H1 (cell line): ENCODE measurements at regions not wholly inside any gene's neighbourhood (a gene's known extent, or its start where the extent isn't known, plus 50 kb on each side); places are given as distances from the start of the nearest gene placed in this dataset.

Experiments used
- ASH2L ChIP-seq: fragments of 200-600, 300-600 bp; sonication (generic); IDR thresholded peaks from one replicate; pipeline ENCODE4 v1.7.1; 2017; ENCODE audit warnings: low read length
- CTCF ChIP-seq, 3 experiments: IDR thresholded peaks; 1 replicate in 2 of 3; 2 replicates in 1 of 3; pipeline versions ENCODE4 v1.5.1 to v1.6.1; 2011; ENCODE audit warnings: low read length in 3 of 3, mild to moderate bottlenecking in 3 of 3, inconsistent platforms in 2 of 3, low read depth in 1 of 3, moderate library complexity in 1 of 3; ENCODE audit not compliant: insufficient read depth in 1 of 3; ENCODE audit errors: control extremely low read depth in 1 of 3
- GABPA ChIP-seq: IDR thresholded peaks from 2 replicates; pipeline ENCODE4 v1.6.1; 2011; ENCODE audit warnings: mild to moderate bottlenecking, low read length, moderate library complexity, borderline replicate concordance; ENCODE audit not compliant: insufficient read depth
- MAFK ChIP-seq: IDR thresholded peaks from 2 replicates; pipeline ENCODE4 v1.6.1; 2012; ENCODE audit warnings: low read depth, mild to moderate bottlenecking, improper control_type of control experiment, low read length
- POLR2A ChIP-seq, 2 experiments: IDR thresholded peaks; 1 replicate in 1 of 2; 2 replicates in 1 of 2; pipeline ENCODE4 v1.6.1; 2011; ENCODE audit warnings: low read depth in 2 of 2, low read length in 2 of 2, mild to moderate bottlenecking in 2 of 2; ENCODE audit errors: control extremely low read depth in 1 of 2
- RFX5 ChIP-seq: IDR thresholded peaks from 2 replicates; pipeline ENCODE4 v1.6.1; 2011; ENCODE audit warnings: low read depth, low read length, improper control_type of control experiment, borderline replicate concordance

DNA sequence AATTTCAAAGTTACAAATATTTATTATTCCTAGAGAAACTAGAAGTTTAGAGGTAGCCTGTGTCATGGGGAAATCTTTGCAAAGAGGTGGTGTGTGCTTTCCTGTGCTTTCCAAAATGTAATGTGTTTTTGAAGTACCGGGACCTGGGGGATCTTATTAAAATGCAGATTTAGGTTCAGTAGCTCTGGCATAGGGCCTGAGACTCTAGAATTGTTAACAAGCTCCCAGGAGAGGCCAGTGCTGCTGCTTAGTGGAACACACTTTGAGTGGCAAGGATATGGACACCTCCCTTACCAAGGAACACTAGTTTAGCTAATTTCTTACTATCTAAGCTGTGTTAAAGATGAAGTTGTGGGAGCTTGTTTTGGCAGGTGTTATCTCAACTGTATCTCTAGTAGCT lies 428.9 kb downstream of the VGLL3 start:
- no peak for TF ChIP-seq GABPA
- no peak for TF ChIP-seq RFX5
- TF ChIP-seq CTCF (IDR thresholded peaks at IDR 0.05; ENCODE audit: control extremely low read depth in 1 of 3, insufficient read depth in 1 of 3, low read depth in 1 of 3, low read length in 3 of 3) = no peak
- no peak for TF ChIP-seq POLR2A (IDR thresholded peaks at IDR 0.05; ENCODE audit: control extremely low read depth in 1 of 2, low read depth in 2 of 2, low read length in 2 of 2)
- no peak for TF ChIP-seq ASH2L
- TF ChIP-seq MAFK = no peak
